B cell (primary cell): ENCODE measurements at regions not wholly inside any gene's neighbourhood (a gene's known extent, or its start where the extent isn't known, plus 50 kb on each side); places are given as distances from the start of the nearest gene placed in this dataset.

Source experiments
- ATAC-seq: fragments of 200-7000 bp; cut with Tn5 transposase; one replicate; pipeline ENCODE4 v1.10.0; 2021; ENCODE audit warnings: low read depth, mild to moderate bottlenecking, moderate number of reproducible peaks, moderate library complexity
- CTCF ChIA-PET: fragments of 350-600 bp; sonication (Branson Sonifier 250); formaldehyde crosslinking; loops from one replicate; lab custom pipeline; 2021; ENCODE audit warnings: antibody characterized with exemption, inconsistent platforms; lab: Charles Lee
- POLR2A ChIA-PET: fragments of 350-600 bp; sonication (Branson Sonifier 250); formaldehyde crosslinking; loops from one replicate; lab custom pipeline; 2021; ENCODE audit warnings: antibody characterized with exemption; lab: Charles Lee
- DNase-seq: peaks from one replicate; pipeline ENCODE4 v3.0.0; 2013
- H2AFZ ChIP-seq: 2 replicates; pipeline ENCODE4 v1.6.1; 2012; ENCODE audit warnings: mild to moderate bottlenecking, low read depth, low read length; ENCODE audit not compliant: insufficient read depth, poor library complexity, severe bottlenecking
- H3K27ac ChIP-seq, 2 donors: 1 replicate in 1 of 2; 2 replicates in 1 of 2; pipeline ENCODE4 v1.5.1; 2012 to 2013; ENCODE audit warnings: low read length in 2 of 2, mild to moderate bottlenecking in 2 of 2, moderate library complexity in 1 of 2
- H3K27me3 ChIP-seq, 4 experiments: fragments of 200-600 bp in 1 of 4; sonication (generic) in 1 of 4; replicated peaks in 1 of 4; 1 replicate in 2 of 4; 2 replicates in 2 of 4; pipeline versions ENCODE4 v1.6.1 to v1.7.0; 2013 to 2016; ENCODE audit warnings: low read length in 3 of 4, mild to moderate bottlenecking in 2 of 4, mixed read lengths in 1 of 4, moderate library complexity in 1 of 4; ENCODE audit not compliant: insufficient read depth in 4 of 4, control insufficient read depth in 3 of 4; ENCODE audit errors: control extremely low read depth in 1 of 4
- H3K36me3 ChIP-seq, 2 experiments: replicated peaks in 1 of 2; 1 replicate in 1 of 2; 2 replicates in 1 of 2; pipeline versions ENCODE4 v1.6.1 to v1.7.1; 2013; ENCODE audit warnings: low read length in 1 of 2; ENCODE audit not compliant: insufficient read depth in 2 of 2, control insufficient read depth in 1 of 2; ENCODE audit errors: control extremely low read depth in 1 of 2, extremely low read depth in 1 of 2
- H3K4me1 ChIP-seq, 2 donors: fragments of 200-600 bp in 1 of 2; sonication (generic) in 1 of 2; 1 replicate in 1 of 2; 2 replicates in 1 of 2; pipeline versions ENCODE4 v1.5.1 to v1.6.1; 2013 to 2017; ENCODE audit warnings: low read length in 2 of 2; ENCODE audit not compliant: control insufficient read depth in 2 of 2, insufficient read depth in 2 of 2
- H3K4me2 ChIP-seq: replicated peaks from 2 replicates; pipeline ENCODE3; 2012; ENCODE audit warnings: mild to moderate bottlenecking, low read depth, low read length; ENCODE audit not compliant: poor library complexity, severe bottlenecking
- H3K4me3 ChIP-seq, 5 experiments: fragments of 200-600 bp in 1 of 5; sonication (generic) in 1 of 5; 1 replicate in 3 of 5; 2 replicates in 2 of 5; pipeline versions ENCODE4 v1.5.1 to v1.7.0; 2011 to 2016; ENCODE audit warnings: low read length in 4 of 5, mild to moderate bottlenecking in 4 of 5, low read depth in 2 of 5, control low read depth in 1 of 5, moderate library complexity in 1 of 5; ENCODE audit not compliant: insufficient read depth in 1 of 5; ENCODE audit errors: control extremely low read depth in 1 of 5, extremely low read depth in 1 of 5
- H3K79me2 ChIP-seq: fragments of 200-600 bp; sonication (generic); one replicate; pipeline ENCODE4 v1.6.0; 2016; ENCODE audit warnings: low read length; ENCODE audit not compliant: control insufficient read depth, insufficient read depth
- H3K9ac ChIP-seq: fragments of 200-600 bp; sonication (generic); 2 replicates; pipeline ENCODE4 v1.6.1; 2017; ENCODE audit warnings: mild to moderate bottlenecking, low read length, moderate library complexity
- H3K9me3 ChIP-seq, 3 donors: one replicate each; pipeline versions ENCODE4 v1.6.1 to v1.7.1; 2013; ENCODE audit warnings: low read length in 2 of 3; ENCODE audit not compliant: control insufficient read depth in 2 of 3, insufficient read depth in 1 of 3; ENCODE audit errors: control extremely low read depth in 1 of 3
- H4K20me1 ChIP-seq: 2 replicates; pipeline ENCODE4 v1.6.0; 2012; ENCODE audit warnings: mild to moderate bottlenecking, low read length; ENCODE audit not compliant: insufficient read depth, control insufficient read depth, poor library complexity, severe bottlenecking
- H3K27ac Mint-ChIP-seq: one replicate; pipeline ENCODE4 v1.8.0; 2021; ENCODE audit warnings: mixed read lengths
- H3K27me3 Mint-ChIP-seq: one replicate; pipeline ENCODE4 v1.8.0; 2021; ENCODE audit warnings: mixed read lengths
- H3K4me1 Mint-ChIP-seq: one replicate; pipeline ENCODE4 v1.8.0; 2021; ENCODE audit warnings: mixed read lengths
- H3K4me3 Mint-ChIP-seq: one replicate; pipeline ENCODE4 v1.8.0; 2021; ENCODE audit warnings: mixed read lengths
- H3K9me3 Mint-ChIP-seq: one replicate; pipeline ENCODE4 v1.8.0; 2022; ENCODE audit warnings: mixed read lengths; ENCODE audit not compliant: insufficient read depth
- CTCF ChIP-seq: fragments of 200-600 bp; IDR thresholded peaks from one replicate; pipeline ENCODE4 v1.8.0; 2022; ENCODE audit warnings: antibody characterized with exemption, mild to moderate bottlenecking
- EZH2 ChIP-seq: IDR thresholded peaks from 2 replicates; pipeline ENCODE4 v1.6.1; 2012; ENCODE audit warnings: borderline replicate concordance, low read depth, mild to moderate bottlenecking, moderate library complexity, low read length; ENCODE audit not compliant: insufficient read depth, poor library complexity, severe bottlenecking
- WGBS: methylation state at CpG from one replicate; pipeline ENCODE4 v1.1.5; 2013; ENCODE audit warnings: missing lambda C conversion rate; ENCODE audit not compliant: insufficient coverage; 5-methylcytosine and 5-hydroxymethylcytosine counted together
- intact Hi-C: fragments of 100-400 bp; cut with micrococcal nuclease; formaldehyde crosslinking; loops from one replicate; pipeline ENCODE4 v1.10.0; 2022

DNA sequence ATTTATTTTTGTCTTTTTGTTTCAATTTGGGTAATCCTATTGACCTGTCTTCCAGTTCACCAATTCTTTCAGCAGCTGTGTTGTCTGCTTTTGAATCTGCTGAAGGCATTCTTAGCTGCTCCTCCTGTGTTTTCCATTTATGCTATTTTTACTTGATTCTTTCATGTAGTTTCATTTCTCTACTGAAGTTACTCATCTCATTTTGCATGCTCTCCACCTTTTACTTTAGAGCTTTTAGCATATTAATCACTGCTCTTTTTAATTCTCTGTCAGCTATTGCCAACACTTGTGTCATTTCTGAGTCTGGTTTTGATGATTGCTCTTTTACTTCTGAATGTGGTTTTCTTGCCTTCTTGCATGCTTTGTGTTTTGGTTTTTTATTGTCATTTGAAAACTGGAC, 496.0 kb upstream of the CLINT1 start:
- peaks cover 0 to 12% (median 4%) of the 10 kb centered on the region in 3 donors for H3K9me3 ChIP-seq
- no peaks in the 10 kb centered on the region for H4K20me1 ChIP-seq
- POLR2A ChIA-PET: no interaction called here
- H3K4me1 ChIP-seq: no peaks in the 10 kb centered on the region
- H3K4me3 ChIP-seq: no peak overlapping the region
- H3K36me3 ChIP-seq: no peaks in the 10 kb centered on the region
- Mint-ChIP-seq H3K27me3 (no peaks in the 10 kb centered on the region), H3K9me3 (peaks cover 8% of the 10 kb centered on the region), H3K27ac (no peak overlapping the region), H3K4me3 (no peak overlapping the region), H3K4me1 (peaks cover 3% of the 10 kb centered on the region)
- no peak overlapping the region for H3K27ac ChIP-seq
- no peak for DNase-seq
- no peak overlapping the region for H3K9ac ChIP-seq
- no peak overlapping the region for H3K4me2 ChIP-seq
- TF ChIP-seq CTCF: no peak
- TF ChIP-seq EZH2: no peak
- H2AFZ ChIP-seq: no peak overlapping the region
- H3K79me2 ChIP-seq: no peaks in the 10 kb centered on the region
- no peak for ATAC-seq
- CTCF ChIA-PET: no interaction called here
- H3K27me3 ChIP-seq: no peaks in the 10 kb centered on the region
- intact Hi-C loops: no loop called here

DNA sequence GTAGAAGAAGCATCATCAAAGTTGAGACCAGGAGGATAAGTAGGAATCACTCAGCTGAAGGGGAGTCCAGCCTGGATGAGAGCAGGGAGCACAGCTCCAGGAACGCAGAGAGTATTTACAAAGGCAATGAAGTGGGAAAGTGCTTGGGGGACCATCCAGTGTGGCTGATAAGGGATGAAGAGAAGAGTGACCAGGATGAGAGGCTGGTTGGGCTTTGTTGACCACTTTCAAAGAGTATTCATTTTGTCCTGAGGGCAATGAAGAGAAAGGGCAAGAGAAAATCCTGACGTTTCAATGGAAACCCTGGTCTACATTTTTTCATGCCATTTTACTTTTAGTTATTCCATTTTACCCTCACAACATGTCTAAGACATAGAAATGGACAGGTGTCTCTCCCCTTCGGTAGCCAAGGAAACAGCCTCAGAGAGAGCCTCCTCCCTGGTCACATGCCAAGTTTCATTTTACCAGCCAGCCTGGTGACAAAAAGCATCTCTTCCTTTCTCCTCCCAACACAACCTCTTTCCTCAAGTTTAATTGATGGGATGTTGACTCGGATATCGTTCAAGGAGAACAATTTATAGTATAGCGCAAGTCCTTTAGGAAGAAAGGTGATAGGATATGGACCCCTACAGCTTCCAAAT, 492.7 kb upstream of the CLINT1 start:
- ChIA-PET POLR2A (no interaction called here), CTCF (interaction anchor here (0.7 kb wide), 1 partner anchor 483 kb away, joined by 3 read pairs; no protein-coding TSS in a partner anchor)
- H3K9me3 Mint-ChIP-seq: peaks cover 8% of the 10 kb centered on the region
- H3K27me3 Mint-ChIP-seq: no peaks in the 10 kb centered on the region
- no peak overlapping the region for H3K27ac ChIP-seq
- no peaks in the 10 kb centered on the region for H3K79me2 ChIP-seq
- no peaks in the 10 kb centered on the region for H3K36me3 ChIP-seq
- DNase-seq (no peak), ATAC-seq (no peak)
- H3K4me1 ChIP-seq: no peaks in the 10 kb centered on the region
- no peaks in the 10 kb centered on the region for H3K27me3 ChIP-seq
- no peaks in the 10 kb centered on the region for H4K20me1 ChIP-seq
- no peak overlapping the region for H2AFZ ChIP-seq
- H3K9me3 ChIP-seq: peaks cover 0 to 12% (median 4%) of the 10 kb centered on the region in 3 donors
- no peak for TF ChIP-seq CTCF
- no peak for TF ChIP-seq EZH2
- no peak overlapping the region for H3K4me2 ChIP-seq
- no peak overlapping the region for H3K9ac ChIP-seq
- peaks cover 3% of the 10 kb centered on the region for H3K4me1 Mint-ChIP-seq
- H3K27ac Mint-ChIP-seq: no peak overlapping the region
- intact Hi-C loops: no loop called here
- no peak overlapping the region for H3K4me3 Mint-ChIP-seq
- WGBS: 94% methylated on average over 4 of the region's 6 CpGs
- H3K4me3 ChIP-seq: no peak overlapping the region
